H9 (cell line): ENCODE measurements at regions not wholly inside any gene's neighbourhood (a gene's known extent, or its start where the extent isn't known, plus 50 kb on each side); places are given as distances from the start of the nearest gene placed in this dataset.

ENCODE experiments used
- DNase-seq: peaks from one replicate; pipeline ENCODE4 v3.0.0-alpha.2; 2017
- H2AFZ ChIP-seq: one replicate; pipeline ENCODE4 v1.6.1; 2013; ENCODE audit warnings: mild to moderate bottlenecking, low read length, control low read depth, moderate library complexity
- H2AK5ac ChIP-seq: 2 replicates; pipeline ENCODE4 v1.6.1; 2013; ENCODE audit warnings: low read length, control low read depth, mixed read lengths; ENCODE audit not compliant: insufficient read length
- H2BK120ac ChIP-seq: one replicate; pipeline ENCODE4 v1.6.1; 2013; ENCODE audit warnings: low read depth, mild to moderate bottlenecking, low read length, control low read depth, inconsistent platforms; ENCODE audit not compliant: poor library complexity, severe bottlenecking
- H2BK12ac ChIP-seq: 2 replicates; pipeline ENCODE4 v1.6.1; 2013; ENCODE audit warnings: low read length, control low read depth, mixed read lengths, low read depth; ENCODE audit not compliant: insufficient read length
- H2BK15ac ChIP-seq: 2 replicates; pipeline ENCODE4 v1.6.1; 2013; ENCODE audit warnings: low read depth, low read length, control low read depth
- H2BK20ac ChIP-seq: one replicate; pipeline ENCODE4 v1.6.1; 2013; ENCODE audit warnings: low read depth, mild to moderate bottlenecking, low read length, control low read depth, inconsistent platforms; ENCODE audit not compliant: poor library complexity, severe bottlenecking
- H2BK5ac ChIP-seq: 2 replicates; pipeline ENCODE4 v1.6.1; 2013; ENCODE audit warnings: low read length, control low read depth, mixed read lengths; ENCODE audit not compliant: insufficient read length
- H3K14ac ChIP-seq: 2 replicates; pipeline ENCODE4 v1.6.1; 2013; ENCODE audit warnings: low read length, control low read depth; ENCODE audit not compliant: insufficient read depth
- H3K18ac ChIP-seq: 2 replicates; pipeline ENCODE4 v1.6.1; 2013; ENCODE audit warnings: low read depth, mild to moderate bottlenecking, mixed read lengths, low read length, control low read depth; ENCODE audit not compliant: insufficient read length
- H3K23ac ChIP-seq: 2 replicates; pipeline ENCODE4 v1.6.1; 2013; ENCODE audit warnings: low read length, control low read depth, mixed read lengths, low read depth; ENCODE audit not compliant: insufficient read length
- H3K23me2 ChIP-seq: 2 replicates; pipeline ENCODE4 v1.6.1; 2013; ENCODE audit warnings: low read depth, mild to moderate bottlenecking, mixed read lengths, low read length, control low read depth; ENCODE audit not compliant: insufficient read length, poor library complexity, severe bottlenecking
- H3K27ac ChIP-seq: 2 replicates; pipeline ENCODE4 v1.5.1; 2013; ENCODE audit warnings: low read length, control low read depth, mixed read lengths, low read depth; ENCODE audit not compliant: insufficient read length
- H3K27me3 ChIP-seq: 2 replicates; pipeline ENCODE4 v1.6.1; 2013; ENCODE audit warnings: low read length, control low read depth, inconsistent platforms; ENCODE audit not compliant: insufficient read depth
- H3K4ac ChIP-seq: 2 replicates; pipeline ENCODE4 v1.6.1; 2013; ENCODE audit warnings: low read depth, mild to moderate bottlenecking, control low read depth, inconsistent platforms, low read length, moderate library complexity
- H3K4me1 ChIP-seq: 2 replicates; pipeline ENCODE4 v1.6.1; 2013; ENCODE audit warnings: low read length, control low read depth, inconsistent platforms; ENCODE audit not compliant: insufficient read depth
- H3K4me2 ChIP-seq: 2 replicates; pipeline ENCODE4 v1.6.1; 2013; ENCODE audit warnings: low read length, control low read depth, mixed read lengths; ENCODE audit not compliant: insufficient read length, insufficient read depth
- H3K56ac ChIP-seq: 2 replicates; pipeline ENCODE4 v1.6.1; 2013; ENCODE audit warnings: low read depth, mild to moderate bottlenecking, mixed read lengths, low read length, control low read depth; ENCODE audit not compliant: insufficient read length
- H3K79me1 ChIP-seq: 2 replicates; pipeline ENCODE4 v1.6.1; 2013; ENCODE audit warnings: low read depth, mild to moderate bottlenecking, moderate library complexity, low read length, control low read depth, inconsistent platforms; ENCODE audit not compliant: insufficient read depth, poor library complexity, severe bottlenecking
- H3K79me2 ChIP-seq: 2 replicates; pipeline ENCODE4 v1.6.1; 2013; ENCODE audit warnings: low read length, control low read depth, inconsistent platforms; ENCODE audit not compliant: insufficient read depth
- H3K9ac ChIP-seq: 2 replicates; pipeline ENCODE4 v1.6.1; 2013; ENCODE audit warnings: low read length, control low read depth, mixed read lengths; ENCODE audit not compliant: insufficient read length; ENCODE audit errors: extremely low read depth
- H3K9me3 ChIP-seq: one replicate; pipeline ENCODE4 v1.6.1; 2013; ENCODE audit warnings: low read depth, low read length, inconsistent platforms; ENCODE audit not compliant: control insufficient read depth
- H3T11ph ChIP-seq: one replicate; pipeline ENCODE4 v1.6.1; 2013; ENCODE audit warnings: mild to moderate bottlenecking, low read length, control low read depth, inconsistent platforms
- H4K20me1 ChIP-seq: one replicate; pipeline ENCODE4 v1.6.1; 2013; ENCODE audit not compliant: control insufficient read depth, insufficient read length, insufficient read depth
- H4K5ac ChIP-seq: 2 replicates; pipeline ENCODE4 v1.6.1; 2013; ENCODE audit warnings: low read depth, mild to moderate bottlenecking, mixed read lengths, low read length, control low read depth; ENCODE audit not compliant: insufficient read length
- H4K8ac ChIP-seq: replicated peaks from 2 replicates; pipeline ENCODE4 v1.6.1; 2013; ENCODE audit warnings: low read length, control low read depth, mixed read lengths, low read depth; ENCODE audit not compliant: insufficient read length
- H4K91ac ChIP-seq: 2 replicates; pipeline ENCODE4 v1.6.1; 2013; ENCODE audit warnings: low read depth, mild to moderate bottlenecking, moderate library complexity, mixed read lengths, low read length, control low read depth; ENCODE audit not compliant: insufficient read length
- H3K27ac Mint-ChIP-seq, 3 experiments: 2 replicates in 2 of 3; 3 replicates in 1 of 3; pipeline ENCODE4 v1.8.0; 2020 to 2021; ENCODE audit warnings: mixed read lengths in 3 of 3, mild to moderate bottlenecking in 1 of 3, moderate library complexity in 1 of 3
- H3K27me3 Mint-ChIP-seq: 2 replicates; pipeline ENCODE4 v1.8.0; 2021; ENCODE audit warnings: low read depth, mild to moderate bottlenecking, moderate library complexity, mixed read lengths
- H3K36me3 Mint-ChIP-seq, 3 experiments: 2 replicates in 2 of 3; 3 replicates in 1 of 3; pipeline ENCODE4 v1.8.0; 2020 to 2021; ENCODE audit warnings: low read depth in 3 of 3, mixed read lengths in 3 of 3; ENCODE audit not compliant: insufficient read depth in 1 of 3
- H3K4me1 Mint-ChIP-seq, 2 experiments: 2 replicates each; pipeline ENCODE4 v1.8.0; 2020; ENCODE audit warnings: mixed read lengths in 2 of 2
- H3K4me3 Mint-ChIP-seq, 2 experiments: 2 replicates in 1 of 2; 3 replicates in 1 of 2; pipeline ENCODE4 v1.8.0; 2020 to 2021; ENCODE audit warnings: mild to moderate bottlenecking in 2 of 2, mixed read lengths in 2 of 2, moderate library complexity in 1 of 2
- H3K9me3 Mint-ChIP-seq, 2 experiments: 2 replicates in 1 of 2; 3 replicates in 1 of 2; pipeline ENCODE4 v1.8.0; 2020; ENCODE audit warnings: mild to moderate bottlenecking in 2 of 2, mixed read lengths in 2 of 2, moderate library complexity in 1 of 2
- WGBS: extraction: QIAGEN DNeasy Blood & Tissue Kit; methylation state at CpG from one replicate; pipeline ENCODE4 v1.1.7; 2013; ENCODE audit warnings: missing lambda C conversion rate, low lambda C conversion rate, mixed read lengths; ENCODE audit not compliant: insufficient read length; ENCODE audit errors: extremely low coverage; 5-methylcytosine and 5-hydroxymethylcytosine counted together
- TF ChIP-seq, protein P1 (sequence below): fragments of 200-600 bp; sonication (generic); conservative IDR thresholded peaks from 3 replicates; pipeline ENCODE4 v1.8.0; 2021; ENCODE audit warnings: antibody characterized with exemption, mild to moderate bottlenecking

DNA sequence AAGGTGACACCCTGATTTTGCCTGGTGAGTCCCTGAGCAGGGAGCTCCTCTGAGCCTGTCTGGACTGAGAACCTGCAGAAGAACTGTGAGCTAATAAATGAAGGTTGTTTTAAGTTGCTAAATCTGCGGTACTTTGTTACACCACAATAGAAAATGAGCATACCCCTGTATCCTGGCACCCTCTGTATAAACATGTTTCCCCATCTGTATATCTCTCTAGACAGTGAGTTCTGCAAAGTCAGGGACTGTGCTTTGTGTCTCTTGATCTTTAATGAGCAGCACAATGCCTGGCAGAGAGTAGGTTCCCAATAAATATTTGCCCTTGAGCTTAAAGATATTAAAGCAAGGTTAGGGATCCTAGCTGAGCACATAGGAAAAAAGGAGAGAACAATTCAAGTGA, 228.8 kb downstream of the OMA1 start:
- Histone ChIP-seq H4K20me1 (no peaks in the 10 kb centered on the region), H2BK15ac (no peak overlapping the region), H3K27ac (no peak overlapping the region), H4K8ac (no peak overlapping the region), H3K23ac (no peak overlapping the region), H3K27me3 (no peaks in the 10 kb centered on the region), H2BK5ac (no peak overlapping the region), H3T11ph (no peak overlapping the region), H2BK120ac (no peak overlapping the region), H3K9me3 (no peaks in the 10 kb centered on the region), H3K18ac (no peak overlapping the region), H3K79me2 (no peaks in the 10 kb centered on the region), H3K79me1 (no peaks in the 10 kb centered on the region), H3K9ac (no peak overlapping the region), H3K4me2 (no peak overlapping the region), H4K5ac (no peak overlapping the region), H2AK5ac (no peak overlapping the region), H3K14ac (no peak overlapping the region), H2BK20ac (no peak overlapping the region), H2BK12ac (no peak overlapping the region), H2AFZ (no peak overlapping the region), H3K4ac (no peak overlapping the region), H4K91ac (no peak overlapping the region), H3K4me1 (peaks cover 3% of the 10 kb centered on the region; the same call in 1 of the 2 replicates), H3K23me2 (no peaks in the 10 kb centered on the region), H3K56ac (no peak overlapping the region)
- no CpG with 5 or more reads among the region's 1 CpG for WGBS
- Mint-ChIP-seq H3K4me1 (peaks cover 5 to 8% of the 10 kb centered on the region in 2 experiments; a peak in 2 of 4 replicates), H3K27ac (no peak overlapping the region), H3K27me3 (peaks cover 5% of the 10 kb centered on the region), H3K9me3 (peaks cover 17 to 23% of the 10 kb centered on the region in 2 experiments), H3K36me3 (peaks cover 8 to 16% (median 10%) of the 10 kb centered on the region in 3 experiments), H3K4me3 (no peak overlapping the region)
- DNase-seq, result no peak
- TF ChIP-seq, protein P1, sequence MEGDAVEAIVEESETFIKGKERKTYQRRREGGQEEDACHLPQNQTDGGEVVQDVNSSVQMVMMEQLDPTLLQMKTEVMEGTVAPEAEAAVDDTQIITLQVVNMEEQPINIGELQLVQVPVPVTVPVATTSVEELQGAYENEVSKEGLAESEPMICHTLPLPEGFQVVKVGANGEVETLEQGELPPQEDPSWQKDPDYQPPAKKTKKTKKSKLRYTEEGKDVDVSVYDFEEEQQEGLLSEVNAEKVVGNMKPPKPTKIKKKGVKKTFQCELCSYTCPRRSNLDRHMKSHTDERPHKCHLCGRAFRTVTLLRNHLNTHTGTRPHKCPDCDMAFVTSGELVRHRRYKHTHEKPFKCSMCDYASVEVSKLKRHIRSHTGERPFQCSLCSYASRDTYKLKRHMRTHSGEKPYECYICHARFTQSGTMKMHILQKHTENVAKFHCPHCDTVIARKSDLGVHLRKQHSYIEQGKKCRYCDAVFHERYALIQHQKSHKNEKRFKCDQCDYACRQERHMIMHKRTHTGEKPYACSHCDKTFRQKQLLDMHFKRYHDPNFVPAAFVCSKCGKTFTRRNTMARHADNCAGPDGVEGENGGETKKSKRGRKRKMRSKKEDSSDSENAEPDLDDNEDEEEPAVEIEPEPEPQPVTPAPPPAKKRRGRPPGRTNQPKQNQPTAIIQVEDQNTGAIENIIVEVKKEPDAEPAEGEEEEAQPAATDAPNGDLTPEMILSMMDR, result no peak
